Fibroblast of lung (primary cell): ENCODE measurements at regions not wholly inside any gene's neighbourhood (a gene's known extent, or its start where the extent isn't known, plus 50 kb on each side); places are given as distances from the start of the nearest gene placed in this dataset.
"Not testable (repeated sequence)": the region's sequence is repeated elsewhere in the genome, so short reads cannot be mapped to it uniquely, and the experiment has no call there.

ENCODE experiments used
- EZH2 ChIP-seq: IDR thresholded peaks from 2 replicates; pipeline ENCODE4 v1.5.1; 2012; ENCODE audit warnings: low read length, control low read depth, mild to moderate bottlenecking; ENCODE audit errors: missing control alignments
- TF ChIP-seq, protein P1 (sequence below), 2 donors: IDR thresholded peaks in 1 of 2; conservative IDR thresholded peaks in 1 of 2; 1 replicate in 1 of 2; 2 replicates in 1 of 2; pipeline ENCODE4 v1.5.1; 2011 to 2012; ENCODE audit warnings: low read length in 2 of 2, control low read depth in 1 of 2, inconsistent platforms in 1 of 2, low read depth in 1 of 2, mild to moderate bottlenecking in 1 of 2

DNA sequence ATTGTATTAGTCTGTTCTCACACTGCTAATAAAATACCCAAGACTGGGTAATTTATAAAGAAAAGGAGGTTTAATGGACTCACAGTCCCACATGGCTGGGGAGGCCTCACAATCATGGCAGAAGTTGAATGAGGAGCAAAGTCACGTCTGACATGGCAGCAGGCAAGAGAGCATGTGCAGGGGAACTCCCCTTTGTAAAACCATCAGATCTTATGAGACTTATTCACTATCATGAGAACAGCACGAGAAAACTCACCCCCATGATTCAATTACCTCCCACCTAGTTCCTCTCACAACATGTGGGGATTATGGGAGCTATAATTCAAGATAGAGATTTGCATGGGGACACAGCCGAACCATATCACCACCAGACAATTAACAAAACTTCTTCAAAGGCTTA lies 84.4 kb upstream of the ANKRD1 start:
- TF ChIP-seq, protein P1, sequence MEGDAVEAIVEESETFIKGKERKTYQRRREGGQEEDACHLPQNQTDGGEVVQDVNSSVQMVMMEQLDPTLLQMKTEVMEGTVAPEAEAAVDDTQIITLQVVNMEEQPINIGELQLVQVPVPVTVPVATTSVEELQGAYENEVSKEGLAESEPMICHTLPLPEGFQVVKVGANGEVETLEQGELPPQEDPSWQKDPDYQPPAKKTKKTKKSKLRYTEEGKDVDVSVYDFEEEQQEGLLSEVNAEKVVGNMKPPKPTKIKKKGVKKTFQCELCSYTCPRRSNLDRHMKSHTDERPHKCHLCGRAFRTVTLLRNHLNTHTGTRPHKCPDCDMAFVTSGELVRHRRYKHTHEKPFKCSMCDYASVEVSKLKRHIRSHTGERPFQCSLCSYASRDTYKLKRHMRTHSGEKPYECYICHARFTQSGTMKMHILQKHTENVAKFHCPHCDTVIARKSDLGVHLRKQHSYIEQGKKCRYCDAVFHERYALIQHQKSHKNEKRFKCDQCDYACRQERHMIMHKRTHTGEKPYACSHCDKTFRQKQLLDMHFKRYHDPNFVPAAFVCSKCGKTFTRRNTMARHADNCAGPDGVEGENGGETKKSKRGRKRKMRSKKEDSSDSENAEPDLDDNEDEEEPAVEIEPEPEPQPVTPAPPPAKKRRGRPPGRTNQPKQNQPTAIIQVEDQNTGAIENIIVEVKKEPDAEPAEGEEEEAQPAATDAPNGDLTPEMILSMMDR (conservative IDR thresholded peaks at IDR 0.05 in 1 of 2, IDR thresholded peaks at IDR 0.05 in 1 of 2; ENCODE audit: low read depth in 1 of 2, low read length in 2 of 2), result not testable (repeated sequence)
- not testable (repeated sequence) for TF ChIP-seq EZH2
